WTC11 (cell line): ENCODE measurements at regions not wholly inside any gene's neighbourhood (a gene's known extent, or its start where the extent isn't known, plus 50 kb on each side); places are given as distances from the start of the nearest gene placed in this dataset.
"Not testable (repeated sequence)": the region's sequence is repeated elsewhere in the genome, so short reads cannot be mapped to it uniquely, and the experiment has no call there.

ENCODE experiments used
- ATAC-seq: fragments of 200-7000 bp; cut with Tn5 transposase; 2 replicates; pipeline ENCODE4 v1.10.0; 2021; ENCODE audit warnings: mild to moderate bottlenecking, moderate library complexity
- CTCF ChIA-PET: fragments of 300-600 bp; sonication (Branson Sonifier 250); formaldehyde crosslinking; loops from one replicate; lab custom pipeline; 2021; ENCODE audit warnings: antibody characterized with exemption; lab: Charles Lee
- POLR2A ChIA-PET: fragments of 350-600 bp; sonication (Branson Sonifier 250); formaldehyde crosslinking; loops from one replicate; lab custom pipeline; 2021; ENCODE audit warnings: antibody characterized with exemption; lab: Charles Lee
- DNase-seq: peaks from one replicate; pipeline ENCODE4 v3.0.0; 2021; ENCODE audit warnings: low spot score
- H3K27ac Mint-ChIP-seq: 2 replicates; pipeline ENCODE4 v1.8.0; 2021; ENCODE audit warnings: mixed read lengths
- H3K27me3 Mint-ChIP-seq: 2 replicates; pipeline ENCODE4 v1.8.0; 2021; ENCODE audit warnings: low read depth, mild to moderate bottlenecking, moderate library complexity, mixed read lengths
- H3K36me3 Mint-ChIP-seq: 2 replicates; pipeline ENCODE4 v1.8.0; 2021; ENCODE audit warnings: mixed read lengths
- H3K4me1 Mint-ChIP-seq: 2 replicates; pipeline ENCODE4 v1.8.0; 2022; ENCODE audit warnings: mixed read lengths
- H3K4me3 Mint-ChIP-seq: 2 replicates; pipeline ENCODE4 v1.8.0; 2021; ENCODE audit warnings: mild to moderate bottlenecking, moderate library complexity, mixed read lengths
- H3K9me3 Mint-ChIP-seq: 2 replicates; pipeline ENCODE4 v1.8.0; 2021; ENCODE audit warnings: mixed read lengths
- CBFB ChIP-seq: sonication (generic); formaldehyde crosslinking; IDR thresholded peaks from 2 replicates; pipeline ENCODE4 v1.8.1; 2022; ENCODE audit warnings: mild to moderate bottlenecking, low read depth, missing genetic modification reagents
- GABPB1 ChIP-seq: sonication (generic); formaldehyde crosslinking; IDR thresholded peaks from 2 replicates; pipeline ENCODE4 v1.8.1; 2023; ENCODE audit warnings: mild to moderate bottlenecking, missing genetic modification reagents
- JAZF1 ChIP-seq: fragments of 250-450 bp; sonication (Bioruptor Pico); IDR thresholded peaks from 2 replicates; pipeline ENCODE4 v1.9.0; 2021; ENCODE audit warnings: moderate library complexity, mild to moderate bottlenecking, inconsistent platforms
- KAT7 ChIP-seq: sonication (generic); formaldehyde crosslinking; IDR thresholded peaks from 2 replicates; pipeline ENCODE4 v1.8.1; 2023; ENCODE audit warnings: missing genetic modification reagents, mild to moderate bottlenecking, borderline replicate concordance
- NFE2L1 ChIP-seq: sonication (generic); formaldehyde crosslinking; IDR thresholded peaks from 2 replicates; pipeline ENCODE4 v1.8.1; 2023; ENCODE audit warnings: missing genetic modification reagents
- NR1H2 ChIP-seq: sonication (generic); formaldehyde crosslinking; IDR thresholded peaks from 2 replicates; pipeline ENCODE4 v1.9.0; 2021; ENCODE audit warnings: mild to moderate bottlenecking, moderate library complexity, missing genetic modification reagents
- NR3C1 ChIP-seq: sonication (generic); formaldehyde crosslinking; conservative IDR thresholded peaks from 2 replicates; pipeline ENCODE4 v1.8.1; 2023; ENCODE audit warnings: low read depth, mild to moderate bottlenecking, missing genetic modification reagents
- RORB ChIP-seq: fragments of 250-450 bp; sonication (Bioruptor Pico); IDR thresholded peaks from 2 replicates; pipeline ENCODE4 v1.9.0; 2021; ENCODE audit warnings: mild to moderate bottlenecking
- SMAD3 ChIP-seq: sonication (generic); formaldehyde crosslinking; IDR thresholded peaks from 2 replicates; pipeline ENCODE4 v1.8.0; 2022; ENCODE audit warnings: missing genetic modification reagents, mild to moderate bottlenecking, borderline replicate concordance
- SMAD4 ChIP-seq: sonication (generic); formaldehyde crosslinking; IDR thresholded peaks from 2 replicates; pipeline ENCODE4 v1.8.0; 2022; ENCODE audit warnings: mild to moderate bottlenecking, missing genetic modification reagents
- TCF7 ChIP-seq: sonication (generic); formaldehyde crosslinking; IDR thresholded peaks from 2 replicates; pipeline ENCODE4 v1.8.0; 2022; ENCODE audit warnings: mild to moderate bottlenecking, low read depth, missing genetic modification reagents, moderate library complexity
- TEAD4 ChIP-seq: sonication (generic); formaldehyde crosslinking; IDR thresholded peaks from 2 replicates; pipeline ENCODE4 v1.8.0; 2022; ENCODE audit warnings: mild to moderate bottlenecking, missing genetic modification reagents
- ZBTB21 ChIP-seq: sonication (generic); formaldehyde crosslinking; IDR thresholded peaks from 2 replicates; pipeline ENCODE4 v1.8.1; 2023; ENCODE audit warnings: mild to moderate bottlenecking, missing genetic modification reagents, borderline replicate concordance
- ZNF263 ChIP-seq: sonication (generic); formaldehyde crosslinking; IDR thresholded peaks from 2 replicates; pipeline ENCODE4 v1.8.1; 2022; ENCODE audit warnings: low read depth, mild to moderate bottlenecking, moderate library complexity, missing genetic modification reagents
- ZNF396 ChIP-seq: fragments of 250-450 bp; sonication (Bioruptor Pico); IDR thresholded peaks from 2 replicates; pipeline ENCODE4 v1.8.0; 2021; ENCODE audit warnings: mild to moderate bottlenecking, moderate library complexity, borderline replicate concordance
- ZNF671 ChIP-seq: fragments of 250-450 bp; sonication (Bioruptor Pico); IDR thresholded peaks from 2 replicates; pipeline ENCODE4 v1.8.0; 2021; ENCODE audit warnings: mild to moderate bottlenecking
- TF ChIP-seq, protein P1 (sequence below): sonication (generic); formaldehyde crosslinking; IDR thresholded peaks from 2 replicates; pipeline ENCODE4 v1.8.1; 2023; ENCODE audit warnings: mild to moderate bottlenecking, missing genetic modification reagents
- TF ChIP-seq, protein P2 (sequence below): sonication (generic); formaldehyde crosslinking; IDR thresholded peaks from 2 replicates; pipeline ENCODE4 v1.8.1; 2022; ENCODE audit warnings: low read depth, mild to moderate bottlenecking, moderate library complexity, missing genetic modification reagents, borderline replicate concordance
- TF ChIP-seq, protein P3 (sequence below): sonication (generic); formaldehyde crosslinking; IDR thresholded peaks from 2 replicates; pipeline ENCODE4 v1.8.0; 2022; ENCODE audit warnings: mild to moderate bottlenecking, missing genetic modification reagents

DNA sequence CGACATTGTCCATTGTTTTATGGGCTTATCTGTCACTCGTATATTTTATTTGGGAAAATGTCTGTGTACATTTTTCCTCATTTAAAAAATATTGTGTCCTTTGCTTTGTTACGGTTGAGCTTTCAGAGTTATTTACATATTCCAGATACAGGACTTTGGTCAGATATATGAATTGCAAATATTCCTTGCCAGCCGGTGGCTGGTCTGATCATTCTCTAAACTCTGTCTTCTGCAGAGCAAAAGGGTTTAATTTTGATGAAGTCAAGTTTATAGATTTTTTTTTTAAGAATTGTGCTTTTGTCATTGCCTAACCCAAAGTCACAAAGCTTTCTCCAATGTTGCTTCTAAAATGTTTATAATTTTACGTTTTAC lies 78.3 kb upstream of the SFSWAP start:
- H3K27ac Mint-ChIP-seq, result peak overlapping the region; percentile 52; the same call in 1 of the 2 replicates
- CTCF ChIA-PET, H3K9me3 Mint-ChIP-seq, H3K4me3 Mint-ChIP-seq, POLR2A ChIA-PET, H3K36me3 Mint-ChIP-seq, H3K27me3 Mint-ChIP-seq, DNase-seq, ATAC-seq: not testable (repeated sequence)
- peaks cover 39% of the 10 kb centered on the region for H3K4me1 Mint-ChIP-seq

DNA sequence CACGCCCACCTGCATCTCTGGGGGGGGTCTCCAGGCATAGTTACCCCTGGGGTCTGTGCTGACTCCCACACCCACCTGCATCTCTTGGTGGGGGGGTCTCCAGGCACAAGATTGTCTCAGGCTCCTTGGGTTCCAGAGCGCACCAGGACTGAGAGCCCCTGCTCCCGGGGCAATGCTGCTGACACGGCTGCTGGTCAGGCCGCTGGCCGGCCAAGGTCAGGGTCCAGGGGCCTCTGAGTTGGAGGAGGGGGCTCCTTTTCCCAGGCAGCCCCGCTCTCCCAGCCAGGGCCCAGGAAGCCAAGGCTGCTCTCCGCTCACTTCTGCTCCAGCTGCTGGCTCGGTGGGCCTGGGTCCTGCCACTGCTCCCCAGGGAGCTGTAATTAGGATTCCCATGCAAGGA lies 77.3 kb upstream of the SFSWAP start:
- H3K4me3 Mint-ChIP-seq, ATAC-seq, H3K36me3 Mint-ChIP-seq, H3K27me3 Mint-ChIP-seq, DNase-seq, H3K9me3 Mint-ChIP-seq, POLR2A ChIA-PET, CTCF ChIA-PET: not testable (repeated sequence)
- Mint-ChIP-seq H3K4me1 (peaks cover 37% of the 10 kb centered on the region), H3K27ac (peak overlapping the region; percentile 21; the same call in 1 of the 2 replicates)

DNA sequence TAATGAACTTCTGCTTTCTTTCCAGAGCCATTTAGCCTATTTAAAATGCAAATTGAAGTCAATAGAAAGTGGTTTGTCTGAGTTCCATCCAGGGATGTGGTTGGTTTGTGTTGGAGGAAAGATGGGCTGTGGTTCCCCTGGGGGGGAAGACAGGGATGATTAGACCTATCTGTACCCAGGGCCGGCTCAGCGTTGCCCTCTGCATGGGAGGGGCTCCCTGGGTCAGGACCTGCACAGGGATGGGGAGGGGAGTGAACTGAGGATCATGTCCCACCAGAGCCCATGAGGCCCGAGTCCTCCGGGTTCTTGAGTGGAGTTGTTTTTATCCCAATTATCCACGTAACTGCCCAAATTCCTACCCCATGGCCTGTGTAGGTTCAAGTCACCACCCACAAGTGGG lies 76.9 kb upstream of the SFSWAP start:
- ChIA-PET CTCF (no interaction called here), POLR2A (no interaction called here)
- ATAC-seq (no peak; the same call in 1 of the 2 replicates), DNase-seq (no peak)
- Mint-ChIP-seq H3K9me3 (peaks cover 8% of the 10 kb centered on the region), H3K4me3 (no peak overlapping the region), H3K4me1 (peaks cover 33% of the 10 kb centered on the region), H3K36me3 (no peaks in the 10 kb centered on the region), H3K27ac (peak overlapping the region; percentile 21; the same call in 1 of the 2 replicates), H3K27me3 (no peaks in the 10 kb centered on the region)
- TF ChIP-seq SMAD3 (no peak), RORB (CRISPR knock-in tag) (no peak), NFE2L1 (CRISPR knock-in tag) (no peak), ZNF671 (CRISPR knock-in tag) (no peak), ZNF263 (no peak), JAZF1 (no peak), SMAD4 (CRISPR knock-in tag) (no peak), TEAD4 (CRISPR knock-in tag) (no peak), KAT7 (CRISPR knock-in tag) (no peak), ZBTB21 (CRISPR knock-in tag) (no peak), GABPB1 (CRISPR knock-in tag) (no peak), NR3C1 (CRISPR knock-in tag) (no peak), CBFB (no peak), NR1H2 (CRISPR knock-in tag) (no peak), TCF7 (CRISPR knock-in tag) (no peak), ZNF396 (no peak)
- TF ChIP-seq, protein P1, sequence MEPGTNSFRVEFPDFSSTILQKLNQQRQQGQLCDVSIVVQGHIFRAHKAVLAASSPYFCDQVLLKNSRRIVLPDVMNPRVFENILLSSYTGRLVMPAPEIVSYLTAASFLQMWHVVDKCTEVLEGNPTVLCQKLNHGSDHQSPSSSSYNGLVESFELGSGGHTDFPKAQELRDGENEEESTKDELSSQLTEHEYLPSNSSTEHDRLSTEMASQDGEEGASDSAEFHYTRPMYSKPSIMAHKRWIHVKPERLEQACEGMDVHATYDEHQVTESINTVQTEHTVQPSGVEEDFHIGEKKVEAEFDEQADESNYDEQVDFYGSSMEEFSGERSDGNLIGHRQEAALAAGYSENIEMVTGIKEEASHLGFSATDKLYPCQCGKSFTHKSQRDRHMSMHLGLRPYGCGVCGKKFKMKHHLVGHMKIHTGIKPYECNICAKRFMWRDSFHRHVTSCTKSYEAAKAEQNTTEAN (CRISPR knock-in tag), result no peak
- TF ChIP-seq, protein P2, sequence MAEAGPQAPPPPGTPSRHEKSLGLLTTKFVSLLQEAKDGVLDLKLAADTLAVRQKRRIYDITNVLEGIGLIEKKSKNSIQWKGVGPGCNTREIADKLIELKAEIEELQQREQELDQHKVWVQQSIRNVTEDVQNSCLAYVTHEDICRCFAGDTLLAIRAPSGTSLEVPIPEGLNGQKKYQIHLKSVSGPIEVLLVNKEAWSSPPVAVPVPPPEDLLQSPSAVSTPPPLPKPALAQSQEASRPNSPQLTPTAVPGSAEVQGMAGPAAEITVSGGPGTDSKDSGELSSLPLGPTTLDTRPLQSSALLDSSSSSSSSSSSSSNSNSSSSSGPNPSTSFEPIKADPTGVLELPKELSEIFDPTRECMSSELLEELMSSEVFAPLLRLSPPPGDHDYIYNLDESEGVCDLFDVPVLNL, result no peak
- TF ChIP-seq, protein P3, sequence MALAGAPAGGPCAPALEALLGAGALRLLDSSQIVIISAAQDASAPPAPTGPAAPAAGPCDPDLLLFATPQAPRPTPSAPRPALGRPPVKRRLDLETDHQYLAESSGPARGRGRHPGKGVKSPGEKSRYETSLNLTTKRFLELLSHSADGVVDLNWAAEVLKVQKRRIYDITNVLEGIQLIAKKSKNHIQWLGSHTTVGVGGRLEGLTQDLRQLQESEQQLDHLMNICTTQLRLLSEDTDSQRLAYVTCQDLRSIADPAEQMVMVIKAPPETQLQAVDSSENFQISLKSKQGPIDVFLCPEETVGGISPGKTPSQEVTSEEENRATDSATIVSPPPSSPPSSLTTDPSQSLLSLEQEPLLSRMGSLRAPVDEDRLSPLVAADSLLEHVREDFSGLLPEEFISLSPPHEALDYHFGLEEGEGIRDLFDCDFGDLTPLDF (CRISPR knock-in tag), result no peak

DNA sequence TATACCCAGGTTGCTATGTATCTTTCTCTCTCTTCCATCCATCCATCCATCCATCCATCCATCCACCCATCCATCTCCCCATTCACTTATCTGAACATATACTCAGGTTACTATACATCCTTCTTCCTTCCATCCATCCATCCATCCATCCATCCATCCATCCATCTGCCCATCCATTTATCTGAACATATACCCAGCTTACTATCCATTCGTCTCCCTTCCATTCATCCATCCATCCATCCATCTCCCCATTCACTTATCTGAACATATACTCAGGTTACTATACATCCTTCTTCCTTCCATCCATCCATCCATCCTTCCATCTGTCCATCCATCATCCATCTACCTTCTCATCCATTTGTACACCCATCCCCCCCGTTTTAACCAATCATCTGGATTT lies 75.9 kb upstream of the SFSWAP start:
- ATAC-seq, H3K27me3 Mint-ChIP-seq, DNase-seq, CTCF ChIA-PET, H3K4me3 Mint-ChIP-seq, H3K9me3 Mint-ChIP-seq, H3K27ac Mint-ChIP-seq, POLR2A ChIA-PET, H3K36me3 Mint-ChIP-seq: not testable (repeated sequence)
- peaks cover 26% of the 10 kb centered on the region for H3K4me1 Mint-ChIP-seq
